K562 (cell line): ENCODE measurements at regions not wholly inside any gene's neighbourhood (a gene's known extent, or its start where the extent isn't known, plus 50 kb on each side); places are given as distances from the start of the nearest gene placed in this dataset.
"Not testable (repeated sequence)": the region's sequence is repeated elsewhere in the genome, so short reads cannot be mapped to it uniquely, and the experiment has no call there.

Experiments
- ATAC-seq: fragments of 200-7000 bp; cut with Tn5 transposase; 3 replicates; pipeline ENCODE4 v1.9.1; 2020; ENCODE audit warnings: moderate library complexity
- BruUV-seq: library from RNA; stranded (reverse); fragments of 400-500 nt; replicated peaks from 2 replicates; lab custom pipeline; 2021; lab: Mats Ljungman, UMichigan
- CTCF ChIA-PET: fragments of 300-600 bp; formaldehyde crosslinking; extraction: SDS; loops from one replicate; lab custom pipeline; 2021; ENCODE audit warnings: low intra/inter-chr PET ratio; lab: Yijun Ruan, JAX
- POLR2A ChIA-PET: fragments of 300-600, 350-650 bp; sonication (Branson Sonifier 250); formaldehyde crosslinking; extraction: SDS; loops from one replicate; lab custom pipeline; 2021; ENCODE audit warnings: antibody characterized with exemption, inconsistent platforms; lab: Yijun Ruan, JAX
- DNase-seq, 4 experiments: peaks; one replicate each; pipeline versions ENCODE4 v3.0.0 to v3.0.0-alpha.2; 2011 to 2018; ENCODE audit warnings: low spot score in 3 of 4, mixed read lengths in 3 of 4; ENCODE audit errors: extremely low read depth in 1 of 4
- FAIRE-seq: peaks from 2 replicates; lab custom pipeline; 2011; peaks lifted over from hg19 to GRCh38; lab: Jason Lieb, UNC
- H2AFZ ChIP-seq: 2 replicates; pipeline ENCODE4 v1.6.0; 2011; ENCODE audit warnings: low read depth, low read length, control low read depth, inconsistent platforms
- H3K27ac ChIP-seq: fragments of 200-600 bp; 3 replicates; pipeline ENCODE4 v1.8.0; 2011; ENCODE audit warnings: low read depth, mild to moderate bottlenecking, control low read depth, inconsistent platforms, low read length, moderate library complexity, mixed read lengths; ENCODE audit errors: extremely low read depth
- H3K27me3 ChIP-seq, 2 experiments: fragments of 300-600 bp in 1 of 2; 2 replicates in 1 of 2; 3 replicates in 1 of 2; pipeline versions ENCODE4 v1.6.0 to v1.8.0; 2011; ENCODE audit warnings: inconsistent platforms in 2 of 2, low read length in 2 of 2, mild to moderate bottlenecking in 1 of 2, mixed read lengths in 1 of 2, moderate library complexity in 1 of 2; ENCODE audit not compliant: control insufficient read depth in 2 of 2, insufficient read depth in 2 of 2
- H3K36me3 ChIP-seq: fragments of 300-600 bp; 3 replicates; pipeline ENCODE4 v1.8.0; 2011; ENCODE audit warnings: mild to moderate bottlenecking, low read length, inconsistent platforms; ENCODE audit not compliant: control insufficient read depth, insufficient read depth
- H3K4me1 ChIP-seq, 2 experiments: fragments of 200-600 bp in 1 of 2; replicated peaks in 1 of 2; 2 replicates in 1 of 2; 3 replicates in 1 of 2; pipeline versions ENCODE4 v1.5.1 to v1.8.0; 2011; ENCODE audit warnings: inconsistent platforms in 2 of 2, low read length in 2 of 2, mild to moderate bottlenecking in 1 of 2, mixed read lengths in 1 of 2, moderate library complexity in 1 of 2; ENCODE audit not compliant: control insufficient read depth in 2 of 2, insufficient read depth in 2 of 2
- H3K4me2 ChIP-seq: 2 replicates; pipeline ENCODE4 v1.6.1; 2011; ENCODE audit warnings: low read length, control low read depth, inconsistent platforms, mixed read lengths; ENCODE audit not compliant: insufficient read depth
- H3K4me3 ChIP-seq: fragments of 200-600 bp; sonication (generic), shearing (Covaris generic); 2 replicates; pipeline ENCODE4 v1.5.1; 2016; ENCODE audit warnings: control low read depth, inconsistent platforms
- H3K79me2 ChIP-seq: fragments of 200-600 bp; 3 replicates; pipeline ENCODE4 v1.8.0; 2011; ENCODE audit warnings: low read length, inconsistent platforms; ENCODE audit not compliant: control insufficient read depth, insufficient read depth
- H3K9ac ChIP-seq, 2 experiments: 2 replicates each; pipeline versions ENCODE4 v1.6.0 to v1.6.1; 2011; ENCODE audit warnings: low read depth in 2 of 2, low read length in 2 of 2, control low read depth in 1 of 2, inconsistent platforms in 1 of 2, mild to moderate bottlenecking in 1 of 2, mixed read lengths in 1 of 2; ENCODE audit not compliant: insufficient read depth in 1 of 2
- H3K9me1 ChIP-seq: one replicate; pipeline ENCODE4 v1.6.0; 2011; ENCODE audit warnings: inconsistent platforms, mild to moderate bottlenecking, low read length, moderate library complexity; ENCODE audit not compliant: control insufficient read depth, insufficient read depth
- H3K9me3 ChIP-seq: replicated peaks from 2 replicates; pipeline ENCODE4 v1.5.1; 2011; ENCODE audit warnings: low read depth, low read length, inconsistent platforms; ENCODE audit not compliant: control insufficient read depth, insufficient read depth
- H4K20me1 ChIP-seq: replicated peaks from 2 replicates; pipeline ENCODE4 v1.6.1; 2011; ENCODE audit warnings: low read length, inconsistent platforms, mixed read lengths; ENCODE audit not compliant: control insufficient read depth, insufficient read depth
- CREB3L1 ChIP-seq: fragments of 450-650 bp; IDR thresholded peaks from 2 replicates; pipeline ENCODE4 v1.6.1; 2014; ENCODE audit warnings: low read depth, mild to moderate bottlenecking, moderate library complexity, borderline replicate concordance
- MGA ChIP-seq: fragments of 450-650 bp; IDR thresholded peaks from 2 replicates; pipeline ENCODE4 v1.6.1; 2016; ENCODE audit warnings: mild to moderate bottlenecking, moderate library complexity
- ZNF589 ChIP-seq: fragments of 200-800 bp; sonication (Bioruptor generic); IDR thresholded peaks from 2 replicates; pipeline ENCODE4 v1.6.1; 2016; ENCODE audit warnings: low read depth, missing genetic modification characterization, missing compliant biosample characterization
- WGBS: fragments of 100-300 bp; shearing (Covaris generic); methylation state at CpG from one replicate; pipeline ENCODE4 v1.1.6; 2016; ENCODE audit warnings: low coverage, mixed read lengths; ENCODE audit not compliant: insufficient coverage; ENCODE audit errors: missing lambda C conversion rate; 5-methylcytosine and 5-hydroxymethylcytosine counted together
- in situ Hi-C: fragments of 300-500 bp; cut with MboI; formaldehyde crosslinking; loops from 4 replicates; pipeline ENCODE4 v1.15.0; 2018; ENCODE audit warnings: inconsistent platforms, mixed read lengths
- intact Hi-C: fragments of 100-400 bp; cut with micrococcal nuclease; formaldehyde crosslinking; loops from 2 replicates; pipeline ENCODE4 v1.14.2; 2022

GRCh38 chr2:35495182-35495581, 860.4 kb upstream of the CRIM1 start (continued):
- TF ChIP-seq MGA (no peak), ZNF589 (no peak), CREB3L1 (no peak)

GRCh38 chr2:35478121-35478520, 877.5 kb upstream of the CRIM1 start:
- DNase-seq, FAIRE-seq, H4K20me1 ChIP-seq, H3K9me1 ChIP-seq, H3K27ac ChIP-seq, H3K4me1 ChIP-seq, H3K36me3 ChIP-seq, CTCF ChIA-PET, H2AFZ ChIP-seq, H3K9me3 ChIP-seq, POLR2A ChIA-PET, H3K9ac ChIP-seq, ATAC-seq, H3K79me2 ChIP-seq, in situ Hi-C loops, H3K27me3 ChIP-seq, BruUV-seq, H3K4me2 ChIP-seq, intact Hi-C loops, H3K4me3 ChIP-seq: not testable (repeated sequence)
- WGBS: 0% methylated on average over 2 of the region's 2 CpGs
